IMR-90 (cell line): ENCODE measurements at regions not wholly inside any gene's neighbourhood (a gene's known extent, or its start where the extent isn't known, plus 50 kb on each side); places are given as distances from the start of the nearest gene placed in this dataset.

Source experiments
- ATAC-seq: fragments of 200-7000 bp; cut with Tn5 transposase; 2 replicates; pipeline ENCODE4 v1.9.1; 2020; ENCODE audit warnings: low read depth, mild to moderate bottlenecking, moderate library complexity
- BruUV-seq: library from RNA; stranded (reverse); fragments of 400-500 nt; replicated peaks from 2 replicates; lab custom pipeline; 2021; lab: Mats Ljungman, UMichigan
- CTCF ChIA-PET: fragments of 300-600 bp; formaldehyde crosslinking; extraction: SDS; loops from one replicate; lab custom pipeline; 2021; ENCODE audit warnings: antibody characterized with exemption; lab: Yijun Ruan, JAX
- POLR2A ChIA-PET: fragments of 300-600 bp; sonication (Branson Sonifier 250); formaldehyde crosslinking; loops from one replicate; lab custom pipeline; 2022; ENCODE audit warnings: antibody characterized with exemption; ENCODE audit not compliant: unreplicated experiment; lab: Charles Lee
- DNase-seq: peaks from one replicate; pipeline ENCODE4 v3.0.0; 2013
- H2AFZ ChIP-seq: replicated peaks from 2 replicates; pipeline ENCODE3; 2013; ENCODE audit warnings: low read length, mild to moderate bottlenecking; ENCODE audit not compliant: poor library complexity
- H2AK5ac ChIP-seq: 2 replicates; pipeline ENCODE4 v1.6.1; 2013; ENCODE audit warnings: low read depth, low read length, inconsistent platforms
- H2AK9ac ChIP-seq: replicated peaks from 2 replicates; pipeline ENCODE3; 2013; ENCODE audit warnings: mild to moderate bottlenecking, low read depth, low read length, moderate library complexity; ENCODE audit not compliant: poor library complexity
- H2BK120ac ChIP-seq: 2 replicates; pipeline ENCODE4 v1.6.1; 2013; ENCODE audit warnings: low read depth, low read length, inconsistent platforms
- H2BK15ac ChIP-seq: 3 replicates; pipeline ENCODE4 v1.6.1; 2013; ENCODE audit warnings: low read depth, low read length, inconsistent platforms
- H2BK20ac ChIP-seq: 2 replicates; pipeline ENCODE4 v1.6.1; 2013; ENCODE audit warnings: low read depth, mild to moderate bottlenecking, inconsistent platforms, low read length, moderate library complexity
- H2BK5ac ChIP-seq: 2 replicates; pipeline ENCODE4 v1.6.1; 2013; ENCODE audit warnings: mild to moderate bottlenecking, low read depth, low read length, inconsistent platforms; ENCODE audit not compliant: poor library complexity, severe bottlenecking
- H3K14ac ChIP-seq: replicated peaks from 2 replicates; pipeline ENCODE4 v1.6.1; 2013; ENCODE audit warnings: low read depth, low read length, inconsistent platforms
- H3K18ac ChIP-seq: 2 replicates; pipeline ENCODE4 v1.6.1; 2013; ENCODE audit warnings: low read depth, low read length, control low read depth
- H3K23ac ChIP-seq: 2 replicates; pipeline ENCODE4 v1.6.1; 2013; ENCODE audit warnings: low read depth, low read length, inconsistent platforms
- H3K27ac ChIP-seq: 2 replicates; pipeline ENCODE4 v1.5.1; 2013; ENCODE audit warnings: mild to moderate bottlenecking, control low read depth, low read length; ENCODE audit not compliant: insufficient read depth
- H3K27me3 ChIP-seq: 2 replicates; pipeline ENCODE4 v1.6.1; 2013; ENCODE audit warnings: low read length; ENCODE audit not compliant: control insufficient read depth, insufficient read depth
- H3K36me3 ChIP-seq: 2 replicates; pipeline ENCODE4 v1.6.1; 2013; ENCODE audit warnings: low read length, mixed read lengths; ENCODE audit not compliant: control insufficient read depth, insufficient read depth
- H3K4ac ChIP-seq: 2 replicates; pipeline ENCODE4 v1.6.1; 2013; ENCODE audit warnings: low read depth, low read length, inconsistent platforms
- H3K4me1 ChIP-seq: 2 replicates; pipeline ENCODE4 v1.6.1; 2013; ENCODE audit warnings: low read length, mixed read lengths; ENCODE audit not compliant: control insufficient read depth, insufficient read depth
- H3K4me2 ChIP-seq: 2 replicates; pipeline ENCODE4 v1.6.1; 2013; ENCODE audit warnings: low read depth, mild to moderate bottlenecking, control low read depth, low read length, moderate library complexity
- H3K4me3 ChIP-seq: 2 replicates; pipeline ENCODE4 v1.5.1; 2013; ENCODE audit warnings: low read depth, mild to moderate bottlenecking, control low read depth, low read length, moderate library complexity; ENCODE audit not compliant: insufficient read depth
- H3K56ac ChIP-seq: 2 replicates; pipeline ENCODE4 v1.6.1; 2013; ENCODE audit warnings: low read length, inconsistent platforms; ENCODE audit not compliant: insufficient read depth; ENCODE audit errors: extremely low read depth
- H3K79me1 ChIP-seq, 2 experiments: 2 replicates each; pipeline ENCODE4 v1.6.1; 2013; ENCODE audit warnings: low read length in 2 of 2, inconsistent platforms in 1 of 2, low read depth in 1 of 2
- H3K9ac ChIP-seq: 2 replicates; pipeline ENCODE4 v1.6.1; 2013; ENCODE audit warnings: low read depth, low read length, control low read depth
- H3K9me1 ChIP-seq: 2 replicates; pipeline ENCODE4 v1.6.1; 2013; ENCODE audit warnings: low read length, inconsistent platforms; ENCODE audit not compliant: insufficient read depth
- H3K9me3 ChIP-seq: 2 replicates; pipeline ENCODE4 v1.6.1; 2013; ENCODE audit warnings: low read length; ENCODE audit not compliant: control insufficient read depth, insufficient read depth
- H4K20me1 ChIP-seq: 2 replicates; pipeline ENCODE4 v1.6.1; 2013; ENCODE audit warnings: low read length, inconsistent platforms; ENCODE audit not compliant: insufficient read depth
- H4K5ac ChIP-seq: 2 replicates; pipeline ENCODE4 v1.6.1; 2013; ENCODE audit warnings: mild to moderate bottlenecking, low read depth, low read length, control low read depth
- H4K8ac ChIP-seq, 2 experiments: 2 replicates each; pipeline ENCODE4 v1.6.1; 2013; ENCODE audit warnings: low read depth in 2 of 2, low read length in 2 of 2, control low read depth in 1 of 2, inconsistent platforms in 1 of 2
- H4K91ac ChIP-seq: 2 replicates; pipeline ENCODE4 v1.6.1; 2013; ENCODE audit warnings: low read depth, low read length, inconsistent platforms; ENCODE audit not compliant: insufficient read depth
- BHLHE40 ChIP-seq: fragments of 150-350 bp; IDR thresholded peaks from 2 replicates; pipeline ENCODE4 v1.6.1; 2016; ENCODE audit warnings: mild to moderate bottlenecking, low read depth, low read length
- CEBPB ChIP-seq: IDR thresholded peaks from 2 replicates; pipeline ENCODE4 v1.6.1; 2012; ENCODE audit warnings: low read depth, low read length, improper control_type of control experiment
- CHD1 ChIP-seq: IDR thresholded peaks from 2 replicates; pipeline ENCODE4 v1.6.1; 2012; ENCODE audit warnings: low read depth, low read length, improper control_type of control experiment
- ELK1 ChIP-seq: fragments of 150-350 bp; IDR thresholded peaks from 2 replicates; pipeline ENCODE4 v1.6.1; 2016; ENCODE audit warnings: low read depth, mild to moderate bottlenecking, low read length, moderate library complexity, borderline replicate concordance
- FOS ChIP-seq: fragments of 150-350 bp; IDR thresholded peaks from 2 replicates; pipeline ENCODE4 v1.6.1; 2016; ENCODE audit warnings: low read depth, low read length
- MAFK ChIP-seq: IDR thresholded peaks from 2 replicates; pipeline ENCODE4 v1.6.1; 2012; ENCODE audit warnings: low read depth, low read length, improper control_type of control experiment
- MAZ ChIP-seq: IDR thresholded peaks from 2 replicates; pipeline ENCODE4 v1.6.1; 2012; ENCODE audit warnings: low read depth, mild to moderate bottlenecking, low read length, improper control_type of control experiment, moderate library complexity, borderline replicate concordance
- MXI1 ChIP-seq: IDR thresholded peaks from 2 replicates; pipeline ENCODE4 v1.6.1; 2012; ENCODE audit warnings: low read depth, mild to moderate bottlenecking, low read length, moderate library complexity, borderline replicate concordance
- NFE2L2 ChIP-seq: fragments of 150-350 bp; IDR thresholded peaks from 2 replicates; pipeline ENCODE4 v1.6.1; 2016; ENCODE audit warnings: low read depth, mild to moderate bottlenecking, low read length
- POLR2A ChIP-seq: IDR thresholded peaks from 2 replicates; pipeline ENCODE4 v1.6.1; 2012; ENCODE audit warnings: mild to moderate bottlenecking, low read depth, low read length
- RAD21 ChIP-seq: IDR thresholded peaks from 2 replicates; pipeline ENCODE4 v1.6.1; 2012; ENCODE audit warnings: low read length, improper control_type of control experiment
- RCOR1 ChIP-seq: IDR thresholded peaks from 2 replicates; pipeline ENCODE4 v1.6.1; 2012; ENCODE audit warnings: mild to moderate bottlenecking, low read length, improper control_type of control experiment; ENCODE audit not compliant: insufficient replicate concordance
- RFX5 ChIP-seq: IDR thresholded peaks from 2 replicates; pipeline ENCODE4 v1.8.0; 2012; ENCODE audit warnings: low read depth, mild to moderate bottlenecking, low read length, moderate library complexity
- SMC3 ChIP-seq: fragments of 150-350 bp; IDR thresholded peaks from 2 replicates; pipeline ENCODE4 v1.6.1; 2016; ENCODE audit warnings: low read depth, mild to moderate bottlenecking, antibody characterized with exemption, low read length, moderate library complexity
- WGBS, 2 experiments: methylation state at CpG; one replicate each; pipeline versions ENCODE4 v1.1.5 to v1.1.7; 2013; ENCODE audit warnings: missing lambda C conversion rate in 2 of 2; ENCODE audit not compliant: insufficient read length in 1 of 2; ENCODE audit errors: extremely low coverage in 2 of 2; 5-methylcytosine and 5-hydroxymethylcytosine counted together
- dilution Hi-C: fragments of 300-500 bp; cut with HindIII; formaldehyde crosslinking; loops from one replicate; pipeline ENCODE4 v1.14.3; 2018; ENCODE audit warnings: low sequenced_read_pairs; ENCODE audit not compliant: unreplicated experiment
- in situ Hi-C: fragments of 300-500 bp; cut with MboI; formaldehyde crosslinking; loops from 3 replicates; pipeline ENCODE4 v1.14.3; 2019; ENCODE audit warnings: low sequenced_read_pairs, inconsistent platforms, mixed read lengths
- intact Hi-C: fragments of 100-400 bp; cut with micrococcal nuclease; formaldehyde crosslinking; loops from 2 replicates; pipeline ENCODE4 v1.10.0; 2022
- TF ChIP-seq, protein P1 (sequence below): fragments of 150-350 bp; IDR thresholded peaks from 2 replicates; pipeline ENCODE4 v1.6.1; 2017; ENCODE audit warnings: mild to moderate bottlenecking, antibody characterized with exemption, low read length, low read depth
- TF ChIP-seq, protein P2 (sequence below): conservative IDR thresholded peaks from 2 replicates; pipeline ENCODE4 v1.5.1; 2012; ENCODE audit warnings: mild to moderate bottlenecking, low read depth, low read length, improper control_type of control experiment

DNA sequence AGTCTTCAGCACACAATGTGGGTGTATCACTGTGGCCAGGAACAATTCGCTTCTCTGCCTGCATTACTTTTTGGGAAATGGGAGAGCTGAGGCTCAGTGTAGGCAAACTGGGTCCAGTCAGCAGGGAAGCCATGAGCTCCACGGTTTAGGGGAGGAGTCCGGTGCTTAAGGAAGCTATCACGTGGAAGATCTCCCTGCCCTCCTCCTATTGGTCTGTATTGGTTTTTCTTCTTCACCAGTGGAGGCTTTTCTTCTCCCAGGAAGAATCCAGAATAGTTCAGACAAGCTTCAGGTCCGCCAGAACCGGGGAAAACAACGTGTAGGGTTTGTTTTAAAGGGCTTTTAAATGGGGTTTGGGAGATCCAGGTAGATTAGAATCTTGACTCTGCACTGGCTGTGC lies 156.2 kb upstream of the CAMK1G start:
- intact Hi-C loops (no loop called here), dilution Hi-C loops (no loop called here), in situ Hi-C loops (no loop called here)
- H3K27me3 ChIP-seq: peaks cover 5% of the 10 kb centered on the region
- no peaks in the 10 kb centered on the region for H3K79me1 ChIP-seq
- TF ChIP-seq POLR2A (no peak), CEBPB (no peak), BHLHE40 (no peak), MXI1 (no peak), MAFK (no peak), NFE2L2 (no peak), MAZ (no peak), RCOR1 (no peak), SMC3 (no peak), CHD1 (no peak), ELK1 (no peak), RFX5 (no peak), FOS (no peak), RAD21 (no peak)
- TF ChIP-seq, protein P1, sequence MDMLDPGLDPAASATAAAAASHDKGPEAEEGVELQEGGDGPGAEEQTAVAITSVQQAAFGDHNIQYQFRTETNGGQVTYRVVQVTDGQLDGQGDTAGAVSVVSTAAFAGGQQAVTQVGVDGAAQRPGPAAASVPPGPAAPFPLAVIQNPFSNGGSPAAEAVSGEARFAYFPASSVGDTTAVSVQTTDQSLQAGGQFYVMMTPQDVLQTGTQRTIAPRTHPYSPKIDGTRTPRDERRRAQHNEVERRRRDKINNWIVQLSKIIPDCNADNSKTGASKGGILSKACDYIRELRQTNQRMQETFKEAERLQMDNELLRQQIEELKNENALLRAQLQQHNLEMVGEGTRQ: no peak
- TF ChIP-seq, protein P2, sequence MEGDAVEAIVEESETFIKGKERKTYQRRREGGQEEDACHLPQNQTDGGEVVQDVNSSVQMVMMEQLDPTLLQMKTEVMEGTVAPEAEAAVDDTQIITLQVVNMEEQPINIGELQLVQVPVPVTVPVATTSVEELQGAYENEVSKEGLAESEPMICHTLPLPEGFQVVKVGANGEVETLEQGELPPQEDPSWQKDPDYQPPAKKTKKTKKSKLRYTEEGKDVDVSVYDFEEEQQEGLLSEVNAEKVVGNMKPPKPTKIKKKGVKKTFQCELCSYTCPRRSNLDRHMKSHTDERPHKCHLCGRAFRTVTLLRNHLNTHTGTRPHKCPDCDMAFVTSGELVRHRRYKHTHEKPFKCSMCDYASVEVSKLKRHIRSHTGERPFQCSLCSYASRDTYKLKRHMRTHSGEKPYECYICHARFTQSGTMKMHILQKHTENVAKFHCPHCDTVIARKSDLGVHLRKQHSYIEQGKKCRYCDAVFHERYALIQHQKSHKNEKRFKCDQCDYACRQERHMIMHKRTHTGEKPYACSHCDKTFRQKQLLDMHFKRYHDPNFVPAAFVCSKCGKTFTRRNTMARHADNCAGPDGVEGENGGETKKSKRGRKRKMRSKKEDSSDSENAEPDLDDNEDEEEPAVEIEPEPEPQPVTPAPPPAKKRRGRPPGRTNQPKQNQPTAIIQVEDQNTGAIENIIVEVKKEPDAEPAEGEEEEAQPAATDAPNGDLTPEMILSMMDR: no peak
- H3K18ac ChIP-seq: no peak overlapping the region
- H3K9me3 ChIP-seq: no peaks in the 10 kb centered on the region
- no peak overlapping the region for H3K4me3 ChIP-seq
- BruUV-seq: no TSS peak
- DNase-seq: no peak
- no peaks in the 10 kb centered on the region for H3K9me1 ChIP-seq
- H3K4me2 ChIP-seq: no peak overlapping the region
- H3K56ac ChIP-seq: no peak overlapping the region
- no peak overlapping the region for H3K23ac ChIP-seq
- POLR2A ChIA-PET: no interaction called here
- H2BK120ac ChIP-seq: no peak overlapping the region
- no peak overlapping the region for H3K4ac ChIP-seq
- no peak overlapping the region for H4K5ac ChIP-seq
- no peak overlapping the region for H2BK20ac ChIP-seq
- no peaks in the 10 kb centered on the region for H3K4me1 ChIP-seq
- ATAC-seq: no peak
- H4K20me1 ChIP-seq: no peaks in the 10 kb centered on the region
- no peak overlapping the region for H2AFZ ChIP-seq
- H3K9ac ChIP-seq: no peak overlapping the region
- no peak overlapping the region for H4K91ac ChIP-seq
- WGBS, 2 experiments: 33% methylated on average over 1 of the region's 7 CpGs; no CpG with 5 or more reads in 1 of the 2 experiments
- CTCF ChIA-PET: no interaction called here
- no peak overlapping the region for H3K27ac ChIP-seq
- no peak overlapping the region for H3K14ac ChIP-seq
- H2BK5ac ChIP-seq: no peak overlapping the region
- no peak overlapping the region for H2AK9ac ChIP-seq
- H2BK15ac ChIP-seq: no peak overlapping the region
- no peaks in the 10 kb centered on the region for H3K36me3 ChIP-seq
- H2AK5ac ChIP-seq: no peak overlapping the region
- H4K8ac ChIP-seq: no peak overlapping the region
